Caki2 (cell line): ENCODE measurements at regions not wholly inside any gene's neighbourhood (a gene's known extent, or its start where the extent isn't known, plus 50 kb on each side); places are given as distances from the start of the nearest gene placed in this dataset.

Experiments
- DNase-seq: peaks from one replicate; pipeline ENCODE4 v3.0.0-alpha.2; 2015; ENCODE audit warnings: low read depth
- in situ Hi-C: cut with HindIII; loops from 2 replicates; pipeline ENCODE4 v1.10.0; 2016; ENCODE audit warnings: low sequenced_read_pairs, low pct_unique_long_range_greater_than_20kb, mixed read lengths

DNA sequence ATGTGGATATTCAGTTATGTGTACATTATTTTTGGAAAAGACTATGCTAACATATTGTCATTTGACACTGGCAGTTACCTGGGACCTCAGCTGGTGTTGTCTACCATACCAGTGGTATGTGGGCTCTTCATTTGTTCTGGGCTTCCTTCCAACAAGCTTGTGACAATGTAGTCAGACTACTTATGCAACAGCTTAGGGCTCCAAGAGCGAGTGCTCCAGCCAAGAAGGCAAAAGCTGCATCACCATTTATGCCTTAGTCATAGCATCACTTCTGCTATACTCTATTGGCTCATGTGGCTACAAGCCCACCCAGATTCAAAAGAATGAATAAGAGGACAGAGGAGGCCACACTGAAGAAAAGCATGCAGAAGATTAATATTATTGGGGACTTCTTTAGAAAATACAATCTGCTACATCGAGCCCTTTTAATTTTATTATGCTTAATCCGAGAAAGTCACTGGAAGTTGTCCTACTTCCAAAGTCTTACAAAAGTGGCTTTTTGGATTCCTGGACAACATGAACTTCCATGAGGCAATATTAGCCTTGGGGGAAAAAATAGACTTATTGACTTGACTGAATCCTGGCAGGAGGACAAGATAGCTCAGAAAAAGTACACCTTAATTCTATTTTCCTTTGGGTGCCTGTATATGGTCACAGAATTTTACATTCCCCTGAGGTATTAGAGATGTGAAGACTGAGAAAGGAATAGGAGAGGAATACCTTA, 529.4 kb upstream of the HTR2A start:
- in situ Hi-C loops, result no loop called here
- peak; percentile 3 for DNase-seq

DNA sequence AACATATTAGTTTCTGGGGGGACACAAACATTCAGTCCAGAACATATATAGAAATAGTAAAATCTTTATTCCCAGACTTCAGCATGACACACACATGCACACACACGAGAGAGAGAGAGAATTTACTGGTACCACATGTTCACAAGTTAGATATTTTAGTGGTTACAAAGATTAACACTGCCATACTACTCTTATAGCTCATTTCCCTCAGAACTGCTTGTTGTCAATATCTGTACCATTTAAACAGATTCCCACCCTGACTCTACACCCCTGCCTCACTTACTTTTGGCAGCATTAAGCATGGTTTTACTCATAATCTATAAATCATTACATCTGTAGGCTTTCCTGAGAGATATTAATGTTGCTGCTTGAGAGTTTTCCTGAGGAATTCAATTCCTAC, 524.7 kb upstream of the HTR2A start:
- DNase-seq, result no peak
- in situ Hi-C loops, result no loop called here

DNA sequence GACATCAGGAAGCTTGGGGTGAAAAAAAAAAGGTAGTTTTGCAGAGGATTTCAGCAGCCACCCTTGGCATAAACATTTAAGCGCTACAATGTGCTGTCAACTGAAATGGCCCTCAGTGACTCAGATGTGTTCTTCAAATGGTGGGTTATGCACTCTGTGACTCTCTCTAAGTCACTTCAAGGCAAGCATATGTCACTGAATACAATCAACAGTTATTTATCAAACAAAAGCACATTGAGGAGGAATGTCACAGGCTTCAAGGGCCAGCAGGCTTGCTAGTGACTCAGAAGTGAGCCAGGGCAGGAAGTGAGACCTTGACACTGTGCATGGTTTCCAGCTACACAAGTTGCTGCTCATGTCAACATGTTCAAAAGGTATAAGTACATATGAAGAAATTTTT, 523.7 kb upstream of the HTR2A start:
- in situ Hi-C loops, result no loop called here
- DNase-seq, result peak; percentile 27

DNA sequence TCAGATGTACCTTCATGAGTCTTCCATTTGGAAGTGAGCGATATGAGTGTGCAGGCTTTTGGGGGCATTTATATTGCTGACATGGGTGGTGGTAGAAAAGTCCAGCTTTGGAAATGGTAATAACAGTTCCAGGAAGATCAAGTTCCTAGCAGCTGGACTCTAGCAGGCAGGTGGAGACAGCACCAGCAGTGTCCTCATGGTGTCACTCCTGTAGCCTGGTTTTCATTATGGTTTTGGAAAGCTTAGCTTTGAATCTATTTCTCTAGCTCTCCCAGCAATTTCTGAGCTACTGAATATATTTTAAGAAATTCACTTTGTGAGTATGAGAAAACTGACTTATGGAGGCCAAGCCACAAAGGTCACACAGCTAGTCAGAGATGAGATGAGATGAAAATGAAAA, 523.2 kb upstream of the HTR2A start:
- in situ Hi-C loops, result no loop called here
- DNase-seq, result no peak

DNA sequence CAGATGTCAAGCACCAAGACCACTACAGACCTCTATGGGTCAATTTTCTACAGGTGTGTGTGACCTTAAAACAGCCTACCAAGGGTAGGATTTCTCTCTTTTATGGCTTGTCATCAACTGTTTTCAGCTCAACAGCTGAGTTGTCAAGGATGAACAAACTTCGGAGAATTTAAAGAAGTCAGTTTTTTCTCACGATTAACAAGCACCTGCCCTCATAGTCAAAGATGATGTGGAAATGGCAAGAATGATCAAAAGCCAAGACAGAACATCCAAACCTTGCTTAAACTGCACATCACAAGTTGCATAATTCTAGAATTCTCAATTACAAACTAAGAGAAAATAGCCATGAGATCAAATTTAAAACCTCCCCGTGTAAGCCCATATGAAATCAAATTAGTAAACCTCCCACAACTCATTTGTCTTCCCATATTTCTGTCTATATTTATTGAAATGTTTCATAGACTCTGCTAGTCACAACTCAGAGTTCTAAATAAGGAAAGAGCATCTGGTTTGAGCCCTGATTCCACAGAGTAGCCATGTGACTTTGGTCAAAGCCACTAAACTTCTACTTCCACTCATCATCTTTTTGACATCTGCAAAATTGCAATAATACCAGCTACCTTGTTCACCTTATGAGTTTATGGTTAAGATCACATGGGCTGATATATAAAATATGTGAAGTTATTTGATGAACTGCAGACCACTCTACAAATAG, 521.5 kb upstream of the HTR2A start:
- no peak for DNase-seq
- in situ Hi-C loops, result no loop called here

DNA sequence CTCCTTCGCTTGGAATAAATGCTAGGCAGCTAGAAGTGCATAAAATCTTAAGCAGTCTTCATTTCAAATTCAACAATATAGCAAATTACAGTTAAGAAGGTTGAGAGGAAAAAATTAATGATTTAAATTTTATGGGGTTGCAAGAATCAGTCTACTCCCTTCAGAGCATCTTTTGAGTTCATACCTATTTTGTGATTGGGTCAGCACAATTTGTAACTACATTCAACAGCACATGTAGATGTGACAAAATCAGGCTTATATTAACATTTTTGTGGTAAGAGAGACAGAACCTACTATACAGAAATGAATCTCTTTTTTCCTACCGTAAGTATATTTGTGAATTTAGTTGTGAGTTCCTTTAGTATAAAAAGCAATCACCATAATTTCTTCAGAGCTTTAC, 520.6 kb upstream of the HTR2A start:
- in situ Hi-C loops, result no loop called here
- DNase-seq, result no peak

DNA sequence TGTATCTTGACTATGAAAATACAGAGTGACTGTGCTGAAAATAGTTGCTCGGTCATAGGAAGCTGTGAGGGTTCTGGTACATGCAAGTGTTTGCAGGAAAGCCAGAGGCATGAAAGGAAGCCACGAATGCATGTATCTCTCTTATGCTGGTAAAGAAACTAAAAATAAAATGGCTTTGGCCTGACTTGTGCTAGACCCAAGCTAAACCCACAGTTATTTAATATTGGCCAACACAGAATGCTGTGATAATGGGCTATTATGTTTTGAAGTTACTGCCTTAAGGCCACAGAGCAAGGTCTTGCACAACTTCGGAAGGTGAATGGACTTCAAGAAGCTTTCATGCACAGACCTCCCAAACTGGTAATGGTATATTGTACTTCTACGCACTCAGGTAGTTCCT, 518.2 kb upstream of the HTR2A start:
- in situ Hi-C loops, result no loop called here
- no peak for DNase-seq

DNA sequence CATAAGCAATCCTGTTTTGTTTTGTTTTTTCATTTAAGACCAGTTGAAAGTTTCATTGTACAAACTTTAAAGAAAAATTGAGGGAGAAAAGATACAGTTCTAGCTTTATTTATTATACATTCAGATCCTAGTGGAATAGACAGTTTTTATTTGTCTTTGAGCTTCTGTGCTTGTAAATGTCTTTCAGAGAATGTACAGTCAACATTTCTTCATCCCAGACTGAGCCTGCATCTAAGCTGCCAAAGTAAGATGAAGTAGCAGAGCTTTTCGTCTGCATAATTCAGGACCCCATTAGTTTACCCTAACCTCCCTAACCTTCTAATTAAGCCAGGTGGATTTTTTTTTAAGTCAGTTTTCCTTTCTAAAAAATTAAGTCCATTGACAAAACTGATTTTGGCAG, 516.7 kb upstream of the HTR2A start:
- no peak for DNase-seq
- in situ Hi-C loops, result no loop called here

DNA sequence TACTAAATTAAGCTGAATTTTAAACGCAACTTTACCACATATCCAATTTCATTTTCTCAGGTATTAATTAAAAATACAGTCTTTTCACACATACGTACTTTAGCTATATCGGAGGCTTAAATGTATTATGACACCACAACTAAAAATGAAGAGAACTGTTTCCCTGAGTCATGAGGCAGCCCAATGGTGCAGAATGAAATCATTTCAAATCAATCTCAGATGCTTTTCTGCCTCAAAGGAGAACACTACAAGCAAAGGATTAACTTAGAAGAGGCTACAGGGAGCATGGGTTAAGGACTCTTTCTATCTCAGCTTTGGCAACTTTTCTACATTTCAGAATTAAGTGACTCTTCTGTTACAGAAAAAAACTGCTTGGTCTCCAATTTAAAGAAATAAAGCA, 516.3 kb upstream of the HTR2A start:
- in situ Hi-C loops, result no loop called here
- DNase-seq, result no peak

DNA sequence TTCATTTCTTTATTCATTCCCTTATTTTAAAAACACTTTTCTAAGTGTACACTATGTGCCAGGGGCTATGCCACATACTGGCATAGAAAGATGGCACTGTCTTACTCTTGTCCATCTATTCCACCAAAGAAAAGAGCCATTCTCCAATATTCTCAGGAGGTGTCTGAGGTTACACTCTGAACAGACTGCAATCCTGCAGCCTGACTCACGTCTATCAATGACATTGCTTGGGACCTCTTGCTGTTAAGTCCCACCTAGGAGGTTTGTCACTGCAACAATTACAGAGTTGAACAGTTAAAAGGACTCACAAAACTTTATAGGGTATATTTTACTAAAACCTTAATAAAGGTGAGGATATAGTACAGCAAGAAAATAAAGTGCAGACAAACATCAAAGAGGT, 512.9 kb upstream of the HTR2A start:
- in situ Hi-C loops, result no loop called here
- DNase-seq, result no peak

DNA sequence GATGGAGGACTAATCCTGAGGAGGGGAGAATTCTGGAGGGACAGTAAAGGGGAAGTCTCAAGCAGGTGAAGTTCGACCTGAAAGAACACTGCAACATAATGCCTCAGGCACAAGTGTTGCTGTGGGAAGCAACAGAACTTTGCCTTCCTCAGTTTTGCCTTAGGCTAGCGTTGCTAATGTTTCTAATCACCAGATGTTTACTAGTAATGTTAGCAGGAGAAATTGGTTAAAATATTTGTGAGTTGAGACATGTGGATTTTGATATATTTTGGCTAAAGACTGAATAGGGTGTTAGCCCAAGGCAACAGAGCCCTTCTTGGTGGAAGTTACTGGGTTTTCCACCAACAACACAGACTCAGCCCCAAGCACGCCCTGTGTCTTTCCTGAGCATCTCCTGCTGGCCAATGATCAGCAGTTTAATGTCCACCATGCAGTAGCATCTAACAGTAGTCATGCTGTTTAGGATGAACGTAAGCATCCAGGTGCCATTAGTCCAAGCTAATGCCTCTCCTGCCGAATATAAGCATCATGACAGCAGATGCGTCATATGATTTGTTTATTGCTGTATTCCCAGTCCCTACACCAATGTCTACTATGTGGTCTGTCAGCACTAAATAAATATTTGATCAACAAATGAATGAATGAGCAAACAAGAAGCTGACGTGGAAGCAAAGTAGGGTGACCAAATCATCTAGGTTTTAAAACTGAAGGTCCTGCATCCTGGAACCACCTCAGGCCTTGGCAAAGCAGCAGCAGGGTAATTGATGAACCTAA, 511.9 kb upstream of the HTR2A start:
- no peak for DNase-seq
- in situ Hi-C loops, result no loop called here

DNA sequence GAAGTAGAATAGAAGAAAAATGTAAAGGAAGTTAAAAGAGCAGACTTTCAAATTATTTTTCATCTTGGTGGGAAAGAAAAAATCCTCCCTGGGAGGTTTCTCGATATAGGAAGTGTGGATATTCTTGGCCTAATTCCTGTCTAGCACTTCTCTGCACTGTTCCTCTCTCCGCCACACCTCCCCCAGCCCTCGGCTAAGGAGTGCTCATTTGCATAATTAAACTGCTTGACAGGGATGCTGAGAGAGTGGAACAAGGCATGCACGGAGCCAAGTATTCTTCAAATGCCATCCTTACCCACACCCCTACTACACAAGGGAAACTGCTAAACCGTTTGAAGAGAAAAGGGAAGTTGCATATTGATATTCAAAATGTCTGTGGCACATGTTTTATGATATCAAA, 511.0 kb upstream of the HTR2A start:
- DNase-seq, result no peak
- in situ Hi-C loops, result no loop called here

DNA sequence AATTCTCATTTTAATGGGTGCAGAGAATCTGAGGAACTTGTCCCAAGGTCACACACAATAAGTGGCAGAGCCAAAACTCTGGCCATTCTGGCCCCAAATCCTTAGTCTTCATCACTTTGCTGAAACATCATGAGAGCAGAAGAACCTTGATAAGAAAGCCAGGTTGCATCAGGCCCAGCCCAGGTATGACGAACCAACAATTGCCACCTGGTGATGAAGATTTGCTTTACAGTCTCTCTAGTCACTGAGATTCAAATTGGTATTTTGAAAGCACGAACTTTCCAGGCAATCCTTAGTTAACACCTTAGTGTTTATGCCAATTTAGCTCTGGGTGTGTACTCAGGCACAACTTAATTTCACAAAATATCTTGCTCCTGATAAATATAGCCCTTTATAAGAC, 502.7 kb upstream of the HTR2A start:
- no peak for DNase-seq
- in situ Hi-C loops, result no loop called here

DNA sequence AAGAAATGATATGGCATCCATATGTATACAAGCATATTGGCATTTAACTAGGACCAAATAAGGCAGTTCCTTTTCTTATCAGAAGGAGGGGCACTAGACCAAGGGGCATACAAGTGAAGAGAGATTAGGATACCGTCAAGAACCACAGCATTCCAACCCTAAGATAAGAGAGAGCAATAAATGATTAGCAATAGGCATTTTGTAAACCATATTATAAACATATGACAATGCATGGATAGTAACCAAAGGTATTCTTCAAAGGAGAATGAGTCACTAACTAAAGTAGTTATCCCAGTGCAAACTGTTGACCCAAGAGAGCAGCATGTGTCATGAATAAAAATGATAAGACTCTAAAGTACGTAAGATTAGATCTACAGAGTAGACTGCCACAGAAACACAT, 500.9 kb upstream of the HTR2A start:
- in situ Hi-C loops, result no loop called here
- DNase-seq, result peak; percentile 0

DNA sequence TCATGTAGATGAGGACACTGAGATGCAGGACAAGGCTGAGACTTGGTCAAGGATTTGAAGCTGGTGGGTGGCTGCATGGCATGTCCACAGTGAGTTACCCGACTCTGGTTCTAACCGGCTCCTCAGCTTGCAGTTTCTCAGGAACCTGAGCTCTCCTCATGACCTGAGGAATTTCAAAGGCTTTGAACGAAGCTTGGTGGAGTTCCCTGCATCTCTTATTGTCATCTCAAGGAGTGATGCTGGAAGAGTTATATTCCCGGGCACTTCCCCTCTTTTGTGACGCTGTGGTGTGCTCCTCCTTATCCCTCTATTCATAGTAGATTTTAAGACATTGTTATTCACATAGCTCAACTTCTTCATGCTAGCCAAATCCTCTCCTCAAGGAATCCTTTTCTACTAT, 500.1 kb upstream of the HTR2A start:
- in situ Hi-C loops, result no loop called here
- no peak for DNase-seq

DNA sequence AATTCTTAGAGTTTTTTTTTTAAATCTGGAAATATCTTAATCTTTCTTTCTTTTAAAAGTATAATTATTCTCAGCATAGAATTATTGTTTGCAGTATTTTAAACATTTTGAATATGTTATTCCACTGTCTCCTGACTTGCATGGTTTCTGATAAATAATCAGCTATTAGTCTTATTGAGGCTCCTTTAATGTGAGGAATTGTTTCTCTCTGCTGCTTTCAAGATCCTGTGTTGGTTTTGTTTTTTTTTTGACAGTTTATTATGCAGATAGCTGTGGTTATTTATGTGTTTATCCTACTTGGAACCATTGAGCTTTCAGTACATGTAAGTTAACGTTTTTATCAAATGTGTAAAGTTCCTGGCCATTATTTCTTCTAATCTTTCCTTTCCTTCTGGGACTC, 477.9 kb upstream of the HTR2A start:
- in situ Hi-C loops, result no loop called here
- DNase-seq, result no peak

DNA sequence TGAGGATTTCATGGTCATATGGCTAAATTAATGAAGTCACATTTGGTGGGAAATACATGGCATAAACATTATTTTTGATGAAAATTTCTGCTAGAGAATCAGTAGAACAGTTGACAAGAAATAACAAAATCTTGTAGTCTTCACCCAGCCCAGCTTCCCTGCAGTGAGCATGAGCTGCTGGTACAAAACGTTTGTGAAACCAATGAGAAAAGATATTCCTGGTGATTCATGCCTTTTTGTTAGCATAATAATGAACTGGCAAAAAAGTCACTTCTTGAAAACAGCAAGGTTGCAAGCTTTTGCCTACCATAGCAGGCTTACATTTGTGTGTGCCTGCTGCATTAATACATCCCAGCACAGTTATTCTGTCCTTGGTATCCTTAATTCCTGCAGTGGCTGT, 475.9 kb upstream of the HTR2A start:
- in situ Hi-C loops, result no loop called here
- no peak for DNase-seq

DNA sequence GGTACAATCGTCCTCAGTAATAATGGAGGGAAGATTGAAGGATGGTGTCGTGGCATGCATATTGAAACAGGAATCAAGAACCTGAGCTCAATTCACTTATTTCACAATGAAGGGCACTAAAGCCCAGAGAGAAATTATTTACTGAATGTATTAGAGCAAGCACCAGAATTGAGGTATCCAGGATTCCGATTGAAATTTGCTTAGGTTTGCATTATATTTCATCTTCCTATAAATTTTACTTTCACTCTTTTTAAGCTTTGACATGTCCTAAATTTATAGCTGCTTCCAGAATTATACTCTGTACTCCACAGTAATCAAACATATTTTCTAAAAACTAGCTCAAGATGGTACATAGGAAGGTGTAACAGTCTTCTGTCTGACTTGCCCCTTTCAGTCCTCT, 454.9 kb upstream of the HTR2A start:
- in situ Hi-C loops, result no loop called here
- DNase-seq, result no peak

DNA sequence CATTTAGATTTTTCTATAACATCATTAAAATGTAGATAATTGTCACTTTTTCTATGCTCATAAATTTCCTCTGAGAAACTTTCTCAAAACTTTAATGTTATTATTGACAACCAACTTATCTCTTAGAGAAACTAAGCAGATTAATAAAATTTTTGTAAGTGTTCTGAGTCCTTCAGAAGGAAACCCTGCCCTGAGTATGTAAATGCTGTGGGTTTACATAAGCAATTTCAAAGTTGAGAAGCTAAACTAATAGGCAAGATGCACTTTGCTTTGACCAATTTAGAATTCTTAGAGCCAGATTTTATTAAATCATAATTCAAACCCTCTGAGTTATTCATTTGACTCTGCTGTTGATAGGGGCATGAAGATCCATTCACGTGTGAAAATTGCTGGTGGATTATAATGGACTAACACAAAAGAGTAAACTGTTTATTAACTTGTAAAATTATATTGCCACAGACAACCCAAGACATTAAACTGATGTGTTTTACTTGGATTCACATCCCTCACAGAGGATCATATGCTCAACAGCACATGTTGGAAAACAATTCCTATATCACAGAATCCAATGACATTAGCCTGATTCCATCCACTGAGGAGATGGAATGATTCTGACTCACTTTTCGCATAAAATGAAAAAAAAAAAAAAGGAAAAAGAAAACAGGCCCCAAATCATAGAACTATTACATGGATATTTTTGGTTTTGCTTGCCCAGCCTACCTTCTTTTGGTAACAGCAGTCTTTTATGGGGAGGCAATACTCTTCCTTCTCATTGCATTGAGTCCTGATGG, 453.7 kb upstream of the HTR2A start:
- no peak for DNase-seq
- in situ Hi-C loops, result no loop called here
